ENCODE measurements at regions not wholly inside any gene's neighbourhood (a gene's known extent, or its start where the extent isn't known, plus 50 kb on each side); places are given as distances from the start of the nearest gene placed in this dataset.

- Histone ChIP-seq H3K4me3 (ENCODE audit: low read length) (no peak overlapping the region), H3K36me3 (ENCODE audit: control insufficient read depth, insufficient read depth, low read length) (no peaks in the 10 kb centered on the region), H3K4me1 (ENCODE audit: control insufficient read depth, insufficient read depth, low read length) (no peaks in the 10 kb centered on the region), H3K9ac (ENCODE audit: extremely low read depth, low read length, poor library complexity, severe bottlenecking) (no peak overlapping the region), H3K27ac (ENCODE audit: low read depth, low read length) (no peak overlapping the region), H3K27me3 (ENCODE audit: control insufficient read depth, insufficient read depth, low read length, poor library complexity, severe bottlenecking) (no peaks in the 10 kb centered on the region), H3K9me3 (ENCODE audit: control insufficient read depth, low read length) (peaks cover 5% of the 10 kb centered on the region)
- no peak overlapping the region for H3K27ac Mint-ChIP-seq
- H3K4me1 Mint-ChIP-seq = no peaks in the 10 kb centered on the region
- H3K4me3 Mint-ChIP-seq = no peak overlapping the region
- 79 to 81% methylated on average over 2 to 5 of the region's 5 CpGs for WGBS, 2 experiments (ENCODE audit: insufficient coverage in 1 of 2, insufficient read length in 1 of 2)
- H3K27me3 Mint-ChIP-seq (ENCODE audit: insufficient read depth) = no peaks in the 10 kb centered on the region
- H3K36me3 Mint-ChIP-seq (ENCODE audit: low read depth) = no peaks in the 10 kb centered on the region
- DNase-seq = no peak
- TF ChIP-seq, protein P1, sequence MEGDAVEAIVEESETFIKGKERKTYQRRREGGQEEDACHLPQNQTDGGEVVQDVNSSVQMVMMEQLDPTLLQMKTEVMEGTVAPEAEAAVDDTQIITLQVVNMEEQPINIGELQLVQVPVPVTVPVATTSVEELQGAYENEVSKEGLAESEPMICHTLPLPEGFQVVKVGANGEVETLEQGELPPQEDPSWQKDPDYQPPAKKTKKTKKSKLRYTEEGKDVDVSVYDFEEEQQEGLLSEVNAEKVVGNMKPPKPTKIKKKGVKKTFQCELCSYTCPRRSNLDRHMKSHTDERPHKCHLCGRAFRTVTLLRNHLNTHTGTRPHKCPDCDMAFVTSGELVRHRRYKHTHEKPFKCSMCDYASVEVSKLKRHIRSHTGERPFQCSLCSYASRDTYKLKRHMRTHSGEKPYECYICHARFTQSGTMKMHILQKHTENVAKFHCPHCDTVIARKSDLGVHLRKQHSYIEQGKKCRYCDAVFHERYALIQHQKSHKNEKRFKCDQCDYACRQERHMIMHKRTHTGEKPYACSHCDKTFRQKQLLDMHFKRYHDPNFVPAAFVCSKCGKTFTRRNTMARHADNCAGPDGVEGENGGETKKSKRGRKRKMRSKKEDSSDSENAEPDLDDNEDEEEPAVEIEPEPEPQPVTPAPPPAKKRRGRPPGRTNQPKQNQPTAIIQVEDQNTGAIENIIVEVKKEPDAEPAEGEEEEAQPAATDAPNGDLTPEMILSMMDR (conservative IDR thresholded peaks at IDR 0.05) = no peak
- peaks cover 36% of the 10 kb centered on the region for H3K9me3 Mint-ChIP-seq
These were observed 134.4 kb upstream of the DAZL start for GRCh38 chr3:16739541-16740105.

GRCh38 chr3:16740515-16740914 lies 135.3 kb upstream of the DAZL start:
- Mint-ChIP-seq H3K36me3 (ENCODE audit: low read depth) (no peaks in the 10 kb centered on the region), H3K27ac (no peak overlapping the region), H3K4me1 (no peaks in the 10 kb centered on the region), H3K27me3 (ENCODE audit: insufficient read depth) (no peaks in the 10 kb centered on the region), H3K9me3 (peaks cover 36% of the 10 kb centered on the region), H3K4me3 (no peak overlapping the region)
- Histone ChIP-seq H3K9me3 (ENCODE audit: control insufficient read depth, low read length) (peaks cover 5% of the 10 kb centered on the region), H3K27ac (ENCODE audit: low read depth, low read length) (no peak overlapping the region), H3K4me1 (ENCODE audit: control insufficient read depth, insufficient read depth, low read length) (no peaks in the 10 kb centered on the region), H3K36me3 (ENCODE audit: control insufficient read depth, insufficient read depth, low read length) (no peaks in the 10 kb centered on the region), H3K27me3 (ENCODE audit: control insufficient read depth, insufficient read depth, low read length, poor library complexity, severe bottlenecking) (no peaks in the 10 kb centered on the region), H3K4me3 (ENCODE audit: low read length) (no peak overlapping the region), H3K9ac (ENCODE audit: extremely low read depth, low read length, poor library complexity, severe bottlenecking) (no peak overlapping the region)
- TF ChIP-seq, protein P1 (conservative IDR thresholded peaks at IDR 0.05) = no peak
- WGBS, 2 experiments (ENCODE audit: insufficient coverage in 1 of 2, insufficient read length in 1 of 2) = 78% methylated on average over 1 of the region's 1 CpG; no CpG with 5 or more reads in 1 of the 2 experiments
- DNase-seq = no peak

DNA sequence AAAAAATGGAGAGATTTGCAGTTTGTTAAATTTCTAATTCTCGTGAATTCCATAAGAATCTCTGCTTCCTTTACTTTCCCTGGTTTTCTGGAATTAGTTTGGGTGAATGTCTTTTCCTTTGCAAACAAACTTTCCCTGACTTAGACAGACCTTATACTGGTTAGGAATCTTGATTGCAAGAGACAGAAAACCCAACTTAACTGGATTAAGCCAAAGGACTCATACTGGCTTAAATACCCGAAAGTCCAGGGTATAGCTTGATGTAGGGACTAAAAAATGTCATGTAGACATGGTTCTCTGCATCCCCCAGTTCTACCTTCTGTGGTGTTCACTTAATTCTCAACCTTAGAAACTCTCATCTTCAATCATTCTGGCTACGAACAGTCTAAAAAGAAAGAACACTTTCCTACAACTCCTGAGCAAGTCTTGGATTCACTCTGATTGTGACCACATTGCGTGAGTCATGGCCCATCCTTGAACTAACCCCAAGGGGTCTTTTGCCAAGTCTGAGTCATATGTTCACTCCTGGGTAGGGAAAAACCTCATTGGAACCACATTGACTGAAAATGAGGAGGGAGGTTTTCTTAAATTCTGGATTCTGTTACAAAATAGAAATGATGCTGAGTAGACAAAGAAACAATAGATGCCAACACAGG lies 136.0 kb upstream of the DAZL start:
- Mint-ChIP-seq H3K27ac (no peak overlapping the region), H3K4me3 (no peak overlapping the region), H3K4me1 (no peaks in the 10 kb centered on the region), H3K9me3 (peaks cover 38% of the 10 kb centered on the region), H3K27me3 (ENCODE audit: insufficient read depth) (no peaks in the 10 kb centered on the region), H3K36me3 (ENCODE audit: low read depth) (peaks cover 4% of the 10 kb centered on the region)
- Histone ChIP-seq H3K4me1 (ENCODE audit: control insufficient read depth, insufficient read depth, low read length) (no peaks in the 10 kb centered on the region), H3K36me3 (ENCODE audit: control insufficient read depth, insufficient read depth, low read length) (no peaks in the 10 kb centered on the region), H3K9ac (ENCODE audit: extremely low read depth, low read length, poor library complexity, severe bottlenecking) (no peak overlapping the region), H3K27me3 (ENCODE audit: control insufficient read depth, insufficient read depth, low read length, poor library complexity, severe bottlenecking) (no peaks in the 10 kb centered on the region), H3K27ac (ENCODE audit: low read depth, low read length) (no peak overlapping the region), H3K4me3 (ENCODE audit: low read length) (no peak overlapping the region), H3K9me3 (ENCODE audit: control insufficient read depth, low read length) (peaks cover 5% of the 10 kb centered on the region)
- DNase-seq = no peak
- WGBS, 2 experiments (ENCODE audit: insufficient coverage in 1 of 2, insufficient read length in 1 of 2) = 90 to 97% methylated on average over 3 to 4 of the region's 4 CpGs
- TF ChIP-seq, protein P1 (conservative IDR thresholded peaks at IDR 0.05) = no peak
